Vagina (tissue), 2 donors: ENCODE measurements at regions not wholly inside any gene's neighbourhood (a gene's known extent, or its start where the extent isn't known, plus 50 kb on each side); places are given as distances from the start of the nearest gene placed in this dataset.

Experiments
- DNase-seq, 2 donors: peaks; one replicate each; pipeline ENCODE4 v3.0.0-alpha.2; 2017; ENCODE audit errors: extremely low spot score in 2 of 2
- H3K27ac ChIP-seq: fragments of 200-600 bp; sonication (generic); one replicate; pipeline ENCODE4 v1.5.1; 2019
- H3K27me3 ChIP-seq: fragments of 200-600 bp; sonication (generic); one replicate; pipeline ENCODE4 v1.5.1; 2019
- H3K36me3 ChIP-seq, 2 donors: fragments of 200-600 bp; sonication (generic); one replicate each; pipeline ENCODE4 v1.5.1; 2017 to 2019
- H3K4me1 ChIP-seq: fragments of 200-600 bp; sonication (generic); one replicate; pipeline ENCODE4 v1.5.1; 2019
- H3K4me3 ChIP-seq, 2 donors: fragments of 200-600 bp; sonication (generic); 1 replicate in 1 of 2; 2 replicates in 1 of 2; pipeline ENCODE4 v1.5.1; 2016 to 2019
- H3K9me3 ChIP-seq: fragments of 200-600 bp; sonication (generic); one replicate; pipeline ENCODE4 v1.5.1; 2019
- POLR2A ChIP-seq, 2 donors: fragments of 450-650 bp; IDR thresholded peaks; one replicate each; pipeline ENCODE4 v1.6.1; 2017; ENCODE audit warnings: antibody characterized with exemption in 2 of 2, mild to moderate bottlenecking in 2 of 2, moderate library complexity in 2 of 2
- POLR2AphosphoS5 ChIP-seq, 2 donors: sonication (generic); formaldehyde crosslinking; IDR thresholded peaks; one replicate each; pipeline ENCODE4 v1.9.0; 2017; ENCODE audit warnings: antibody characterized with exemption in 2 of 2, mild to moderate bottlenecking in 2 of 2, low read depth in 1 of 2; ENCODE audit not compliant: insufficient read depth in 1 of 2
- intact Hi-C: fragments of 100-400 bp; cut with DNase I; formaldehyde crosslinking; loops from one replicate; pipeline ENCODE4 v1.15.1; 2023
- TF ChIP-seq, protein P1 (sequence below), 3 experiments: fragments of 450-650 bp in 2 of 3; fragments of 200-600 bp in 1 of 3; sonication (generic) in 1 of 3; IDR thresholded peaks; one replicate each; pipeline ENCODE4 v1.5.1; 2017 to 2019; ENCODE audit warnings: antibody characterized with exemption in 3 of 3, mild to moderate bottlenecking in 2 of 3, moderate library complexity in 2 of 3

DNA sequence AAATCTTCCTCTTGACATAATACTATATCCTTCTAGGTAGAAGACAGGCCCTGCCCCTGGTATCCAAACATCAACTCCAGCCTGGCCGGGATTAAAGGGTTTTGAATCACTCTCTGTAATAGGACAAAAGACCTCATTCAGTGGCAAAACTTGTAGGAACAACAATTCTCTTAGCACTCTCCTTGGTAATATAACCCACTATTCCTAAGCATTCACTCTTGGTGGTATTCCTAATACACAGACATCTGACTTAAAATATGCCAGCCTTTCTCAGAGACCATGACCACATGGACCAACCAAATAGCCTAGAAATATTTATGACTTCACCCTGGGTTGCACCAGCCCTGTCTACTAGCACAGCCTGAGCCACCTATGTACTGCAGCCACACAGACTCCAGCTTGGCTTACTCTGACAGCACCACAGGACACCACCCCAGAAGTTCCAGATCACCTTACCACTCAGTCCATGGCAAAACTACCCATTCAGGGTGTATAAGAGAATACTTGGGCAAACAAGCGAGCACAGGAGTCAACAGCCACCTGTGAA lies 244.9 kb upstream of the NEBL start:
- no peak overlapping the region for H3K4me3 ChIP-seq
- no peaks in the 10 kb centered on the region for H3K36me3 ChIP-seq
- H3K27me3 ChIP-seq: no peaks in the 10 kb centered on the region
- no peaks in the 10 kb centered on the region for H3K4me1 ChIP-seq
- H3K27ac ChIP-seq: no peak overlapping the region
- no peaks in the 10 kb centered on the region for H3K9me3 ChIP-seq
- intact Hi-C loops: no loop called here
- TF ChIP-seq POLR2AphosphoS5 (IDR thresholded peaks at IDR 0.05; ENCODE audit: insufficient read depth in 1 of 2, low read depth in 1 of 2) (no peak), POLR2A (IDR thresholded peaks at IDR 0.05) (no peak)
- TF ChIP-seq, protein P1, sequence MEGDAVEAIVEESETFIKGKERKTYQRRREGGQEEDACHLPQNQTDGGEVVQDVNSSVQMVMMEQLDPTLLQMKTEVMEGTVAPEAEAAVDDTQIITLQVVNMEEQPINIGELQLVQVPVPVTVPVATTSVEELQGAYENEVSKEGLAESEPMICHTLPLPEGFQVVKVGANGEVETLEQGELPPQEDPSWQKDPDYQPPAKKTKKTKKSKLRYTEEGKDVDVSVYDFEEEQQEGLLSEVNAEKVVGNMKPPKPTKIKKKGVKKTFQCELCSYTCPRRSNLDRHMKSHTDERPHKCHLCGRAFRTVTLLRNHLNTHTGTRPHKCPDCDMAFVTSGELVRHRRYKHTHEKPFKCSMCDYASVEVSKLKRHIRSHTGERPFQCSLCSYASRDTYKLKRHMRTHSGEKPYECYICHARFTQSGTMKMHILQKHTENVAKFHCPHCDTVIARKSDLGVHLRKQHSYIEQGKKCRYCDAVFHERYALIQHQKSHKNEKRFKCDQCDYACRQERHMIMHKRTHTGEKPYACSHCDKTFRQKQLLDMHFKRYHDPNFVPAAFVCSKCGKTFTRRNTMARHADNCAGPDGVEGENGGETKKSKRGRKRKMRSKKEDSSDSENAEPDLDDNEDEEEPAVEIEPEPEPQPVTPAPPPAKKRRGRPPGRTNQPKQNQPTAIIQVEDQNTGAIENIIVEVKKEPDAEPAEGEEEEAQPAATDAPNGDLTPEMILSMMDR (IDR thresholded peaks at IDR 0.05): no peak
- DNase-seq: no peak

DNA sequence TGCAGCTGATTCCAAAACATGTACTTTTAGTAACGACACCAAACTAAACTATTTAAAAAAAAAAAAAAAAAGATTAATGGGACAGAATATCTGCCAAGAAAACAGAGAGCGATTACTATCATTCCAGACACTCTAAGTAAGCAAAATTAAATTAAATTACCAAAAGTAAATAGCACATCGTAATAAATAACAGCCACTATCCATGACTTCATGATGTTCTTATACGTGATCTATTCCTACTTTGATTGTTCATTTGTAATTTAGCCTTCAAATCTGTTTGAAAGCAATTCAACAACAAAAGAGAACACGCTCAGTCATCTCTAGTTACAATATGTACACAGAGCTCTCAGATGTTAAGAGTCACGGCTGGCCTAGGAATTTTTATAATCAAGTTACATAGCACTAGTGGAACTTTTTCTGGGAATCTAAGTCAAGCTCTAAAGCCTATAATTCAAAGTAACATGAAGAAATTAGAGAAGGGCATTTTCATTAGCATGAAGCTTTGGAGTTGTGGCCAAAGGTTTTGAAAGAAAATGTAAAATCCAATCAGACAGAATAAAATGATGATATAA lies 241.7 kb upstream of the NEBL start:
- no peaks in the 10 kb centered on the region for H3K36me3 ChIP-seq
- H3K27me3 ChIP-seq: no peaks in the 10 kb centered on the region
- intact Hi-C loops: no loop called here
- H3K9me3 ChIP-seq: no peaks in the 10 kb centered on the region
- DNase-seq: no peak
- TF ChIP-seq, protein P1 (IDR thresholded peaks at IDR 0.05): no peak
- no peak for TF ChIP-seq POLR2A (IDR thresholded peaks at IDR 0.05)
- no peak for TF ChIP-seq POLR2AphosphoS5 (IDR thresholded peaks at IDR 0.05; ENCODE audit: insufficient read depth in 1 of 2, low read depth in 1 of 2)
- no peak overlapping the region for H3K27ac ChIP-seq
- peaks cover 10% of the 10 kb centered on the region for H3K4me1 ChIP-seq
- H3K4me3 ChIP-seq: no peak overlapping the region

DNA sequence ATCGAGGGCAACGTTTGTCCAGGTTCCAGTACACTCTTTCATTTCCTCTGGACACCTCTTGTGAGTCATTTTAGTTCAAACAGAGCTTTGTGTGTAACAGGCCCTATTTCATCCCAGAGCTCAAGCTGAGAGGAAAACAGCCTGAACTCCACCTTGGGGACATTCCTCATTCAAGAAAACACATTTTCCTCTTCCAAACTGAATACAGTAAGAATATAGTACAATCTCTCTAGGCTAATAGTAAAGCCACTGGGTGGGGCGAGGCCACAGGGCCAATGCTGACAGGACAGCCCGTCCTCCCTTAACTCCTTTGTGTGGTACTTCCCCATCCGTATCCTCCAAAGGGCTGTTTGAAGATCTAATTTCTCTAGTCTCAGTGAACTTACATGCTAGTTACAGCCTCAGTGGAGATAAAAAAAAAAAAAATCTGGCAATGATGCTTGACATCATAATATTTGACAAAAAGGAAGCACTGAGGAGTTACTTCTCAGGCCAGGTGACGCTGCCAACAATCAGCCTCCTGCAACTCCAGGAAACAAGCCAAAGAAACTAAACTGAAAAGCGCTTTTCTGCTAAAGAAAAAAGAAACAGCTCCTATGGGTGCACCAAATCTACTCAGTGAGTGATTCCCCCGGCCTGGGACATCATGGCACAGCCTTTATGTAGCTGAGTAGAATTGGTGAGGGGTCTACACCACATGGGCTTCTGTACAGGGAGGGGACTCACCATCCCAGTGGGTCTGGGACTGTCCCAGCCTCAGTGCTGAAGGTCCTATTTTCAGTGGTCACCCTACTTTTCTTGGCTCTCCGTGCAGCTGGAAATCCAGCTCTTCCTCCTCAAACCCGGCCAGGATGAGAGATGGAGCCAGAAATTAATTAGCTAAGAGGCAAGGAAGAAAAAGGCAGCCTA lies 238.2 kb upstream of the NEBL start:
- Histone ChIP-seq H3K36me3 (no peaks in the 10 kb centered on the region), H3K27ac (no peak overlapping the region), H3K9me3 (no peaks in the 10 kb centered on the region), H3K4me1 (peaks cover 10% of the 10 kb centered on the region), H3K4me3 (no peak overlapping the region), H3K27me3 (no peaks in the 10 kb centered on the region)
- intact Hi-C loops: no loop called here
- no peak for TF ChIP-seq POLR2A (IDR thresholded peaks at IDR 0.05)
- TF ChIP-seq, protein P1 (IDR thresholded peaks at IDR 0.05): no peak
- TF ChIP-seq POLR2AphosphoS5 (IDR thresholded peaks at IDR 0.05; ENCODE audit: insufficient read depth in 1 of 2, low read depth in 1 of 2): no peak
- no peak for DNase-seq

DNA sequence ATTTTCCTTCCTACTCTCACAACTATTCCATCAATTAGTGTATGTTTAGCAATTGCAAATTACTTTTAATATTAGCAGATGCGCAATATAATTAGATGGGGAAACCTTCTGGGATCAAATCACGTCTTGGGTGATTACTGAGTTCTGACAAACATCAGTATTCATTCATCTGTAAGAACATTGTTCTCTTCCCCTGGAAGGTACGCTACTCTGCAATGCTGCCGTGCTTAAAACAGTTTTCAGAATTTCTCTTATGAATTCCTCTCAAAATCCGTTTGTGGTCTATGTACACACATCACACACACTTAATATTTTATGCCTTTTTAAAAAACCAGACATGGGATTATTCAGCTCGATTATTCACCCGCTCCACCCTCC lies 237.5 kb upstream of the NEBL start:
- Histone ChIP-seq H3K9me3 (no peaks in the 10 kb centered on the region), H3K27me3 (no peaks in the 10 kb centered on the region), H3K4me1 (peaks cover 10% of the 10 kb centered on the region), H3K4me3 (no peak overlapping the region), H3K36me3 (no peaks in the 10 kb centered on the region), H3K27ac (no peak overlapping the region)
- TF ChIP-seq POLR2A (IDR thresholded peaks at IDR 0.05) (no peak), POLR2AphosphoS5 (IDR thresholded peaks at IDR 0.05; ENCODE audit: insufficient read depth in 1 of 2, low read depth in 1 of 2) (no peak)
- TF ChIP-seq, protein P1 (IDR thresholded peaks at IDR 0.05): no peak
- intact Hi-C loops: no loop called here
- no peak for DNase-seq
